Right cardiac atrium (tissue), 5 donors: ENCODE measurements at regions not wholly inside any gene's neighbourhood (a gene's known extent, or its start where the extent isn't known, plus 50 kb on each side); places are given as distances from the start of the nearest gene placed in this dataset.

Experiments used
- ATAC-seq, 2 donors: fragments of 200-7000 bp; cut with Tn5 transposase; one replicate each; pipeline versions ENCODE4 v1.8.0 to v1.9.1; 2020; ENCODE audit warnings: moderate library complexity in 2 of 2, mild to moderate bottlenecking in 1 of 2
- DNase-seq, 3 donors: peaks; one replicate each; pipeline ENCODE4 v3.0.0-alpha.2; 2020
- H3K27ac ChIP-seq: one replicate; pipeline ENCODE4 v1.5.1; 2013; ENCODE audit warnings: mild to moderate bottlenecking, low read length, control low read depth, moderate library complexity
- H3K27me3 ChIP-seq: one replicate; pipeline ENCODE4 v1.6.1; 2013; ENCODE audit not compliant: control insufficient read depth, insufficient read depth
- H3K4me1 ChIP-seq: one replicate; pipeline ENCODE4 v1.6.1; 2013; ENCODE audit warnings: low read length; ENCODE audit not compliant: control insufficient read depth, insufficient read depth
- H3K4me3 ChIP-seq: one replicate; pipeline ENCODE4 v1.5.1; 2013; ENCODE audit warnings: low read length, control low read depth
- H3K9me3 ChIP-seq: one replicate; pipeline ENCODE4 v1.6.1; 2013; ENCODE audit warnings: low read length; ENCODE audit not compliant: control insufficient read depth
- WGBS: extraction: QIAGEN DNeasy Blood & Tissue Kit; methylation state at CpG from one replicate; pipeline ENCODE4 v1.1.7; 2013; 5-methylcytosine and 5-hydroxymethylcytosine counted together
- intact Hi-C, 4 donors: fragments of 100-400 bp; cut with DNase I; formaldehyde crosslinking; loops; one replicate each; pipeline versions ENCODE4 v1.11.0 to v1.14.0; 2022 to 2023
- donor health status: healthy with polysubstance abuse.
- donor health status: DM: no; HTN: yes; CAD: no.
- donor health status: DM: no; HTN: no; CAD: no.
- donor health status: DM: no; HTN: yes; CAD: no; lungs with severe emphysema.
- donor health status: DM: yes; HTN: yes; CAD: no.

- H3K4me1 ChIP-seq = no peaks in the 10 kb centered on the region
- no peaks in the 10 kb centered on the region for H3K9me3 ChIP-seq
- 68% methylated on average over 30 of the region's 30 CpGs for WGBS
- no peak overlapping the region for H3K4me3 ChIP-seq
- H3K27me3 ChIP-seq = no peaks in the 10 kb centered on the region
- DNase-seq (no peak), ATAC-seq (peak; percentile 20 to 24)
- no peak overlapping the region for H3K27ac ChIP-seq
- intact Hi-C loops = no loop called here
These were observed 138.1 kb downstream of the TWIST2 start for GRCh38 chr2:238985931-238986446.

DNA sequence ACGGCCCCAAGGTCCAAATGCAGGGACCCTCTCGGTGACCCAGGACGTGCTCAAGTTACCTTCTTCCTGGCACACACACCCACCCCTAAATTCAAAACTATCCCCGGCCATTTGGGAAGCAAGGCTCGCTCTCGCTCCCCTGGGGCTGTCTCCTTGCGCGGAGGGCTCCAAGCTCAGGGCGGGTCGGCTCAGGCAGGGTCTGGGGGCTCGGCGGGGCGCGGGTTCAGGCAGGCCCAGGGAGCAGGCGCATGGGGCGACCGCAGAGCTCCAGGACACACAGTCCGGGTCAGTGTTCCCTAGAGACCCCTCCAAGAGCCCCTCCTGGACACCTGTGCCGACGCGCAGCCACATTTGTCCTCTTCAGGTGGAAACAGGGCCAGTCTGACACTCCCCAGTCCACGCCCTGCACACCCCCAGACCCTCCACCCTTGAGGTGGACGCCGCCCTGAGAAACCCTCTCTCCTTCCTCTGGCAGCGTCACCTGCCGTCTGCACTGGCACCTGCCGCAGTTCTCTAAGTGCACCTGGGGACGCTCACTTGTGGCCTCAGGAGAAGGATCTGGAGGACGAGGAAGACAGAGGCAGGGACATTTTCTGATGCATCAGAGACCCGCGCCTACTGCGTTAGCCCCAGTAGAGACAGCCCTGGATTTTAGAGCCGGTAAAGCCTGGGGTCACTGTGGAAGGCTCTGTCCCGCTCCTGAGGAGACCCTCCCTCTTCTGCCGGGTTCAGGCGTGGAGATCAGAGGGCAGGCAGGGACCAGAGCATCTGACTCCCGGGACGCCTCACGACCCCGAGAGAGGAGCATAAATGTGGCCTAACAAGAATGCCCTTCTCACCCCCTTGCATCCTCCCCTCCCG, 138.8 kb downstream of the TWIST2 start:
- intact Hi-C loops = no loop called here
- no peak overlapping the region for H3K4me3 ChIP-seq
- DNase-seq = no peak
- ATAC-seq = peak in 1 of 2 donors; percentile 19
- no peaks in the 10 kb centered on the region for H3K27me3 ChIP-seq
- 86% methylated on average over 41 of the region's 41 CpGs for WGBS
- H3K27ac ChIP-seq = no peak overlapping the region
- no peaks in the 10 kb centered on the region for H3K9me3 ChIP-seq
- no peaks in the 10 kb centered on the region for H3K4me1 ChIP-seq

DNA sequence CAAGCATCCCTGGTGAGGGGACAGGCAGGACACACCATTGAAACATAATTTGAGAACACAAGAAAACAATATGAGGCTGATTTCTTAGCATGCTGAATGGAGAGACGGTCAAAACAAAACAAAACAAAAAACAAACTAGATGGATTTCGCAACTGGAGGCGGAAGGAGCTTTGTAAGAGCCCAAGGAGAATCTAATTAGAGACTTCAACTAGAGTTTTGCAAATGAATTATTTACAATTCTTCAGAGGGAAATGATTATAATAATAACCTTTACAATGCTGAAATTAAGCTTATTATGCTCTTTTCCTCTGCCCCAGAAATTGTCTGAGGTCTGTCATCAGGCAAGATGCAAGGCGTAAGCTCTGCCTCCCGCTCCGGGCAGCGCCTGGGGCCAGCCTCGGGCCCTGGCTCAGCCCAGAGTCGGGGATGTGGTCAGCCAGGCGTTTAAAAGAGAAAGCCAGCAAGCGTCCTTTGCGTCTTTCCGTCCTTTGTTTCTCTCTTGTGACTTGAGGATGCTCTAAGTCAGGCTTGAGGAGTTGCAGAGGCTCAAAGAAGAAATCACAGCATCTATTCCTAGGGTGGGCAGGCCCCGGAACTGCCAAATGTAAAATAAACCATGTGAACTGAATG, 139.6 kb downstream of the TWIST2 start:
- ATAC-seq (no peak), DNase-seq (no peak)
- intact Hi-C loops = no loop called here
- H3K4me3 ChIP-seq = no peak overlapping the region
- H3K4me1 ChIP-seq = no peaks in the 10 kb centered on the region
- H3K27me3 ChIP-seq = no peaks in the 10 kb centered on the region
- no peaks in the 10 kb centered on the region for H3K9me3 ChIP-seq
- H3K27ac ChIP-seq = no peak overlapping the region
- WGBS = 85% methylated on average over 14 of the region's 14 CpGs

- H3K27ac ChIP-seq = no peak overlapping the region
- ATAC-seq (no peak), DNase-seq (no peak)
- no peaks in the 10 kb centered on the region for H3K9me3 ChIP-seq
- no peaks in the 10 kb centered on the region for H3K4me1 ChIP-seq
- H3K27me3 ChIP-seq = no peaks in the 10 kb centered on the region
- no peak overlapping the region for H3K4me3 ChIP-seq
- 76% methylated on average over 7 of the region's 7 CpGs for WGBS
- intact Hi-C loops = no loop called here
These were observed 140.2 kb downstream of the TWIST2 start for GRCh38 chr2:238988105-238988504.

DNA sequence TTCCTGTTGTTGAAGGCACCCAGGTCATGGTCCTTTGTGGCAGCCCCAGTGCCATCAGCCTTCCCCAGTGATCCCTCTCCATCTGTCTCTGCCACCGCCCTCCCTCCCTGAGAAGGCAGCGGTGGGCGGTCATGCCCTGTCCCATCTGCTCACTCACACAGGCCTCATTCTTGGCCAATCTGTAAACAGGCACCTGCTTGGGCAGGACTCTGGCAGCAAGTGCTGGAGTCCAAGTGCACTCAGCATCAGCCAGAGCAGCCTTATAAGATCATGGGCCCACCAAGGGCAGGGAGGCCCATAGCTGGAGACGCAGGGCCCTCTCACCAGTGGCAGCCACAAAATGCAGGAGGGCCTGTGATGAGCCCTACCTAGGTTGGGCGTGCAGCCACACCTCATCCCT, 140.9 kb downstream of the TWIST2 start:
- ATAC-seq (no peak), DNase-seq (no peak)
- intact Hi-C loops = no loop called here
- Histone ChIP-seq H3K27me3 (no peaks in the 10 kb centered on the region), H3K4me3 (no peak overlapping the region), H3K27ac (no peak overlapping the region), H3K9me3 (no peaks in the 10 kb centered on the region), H3K4me1 (no peaks in the 10 kb centered on the region)
- 93% methylated on average over 5 of the region's 5 CpGs for WGBS

DNA sequence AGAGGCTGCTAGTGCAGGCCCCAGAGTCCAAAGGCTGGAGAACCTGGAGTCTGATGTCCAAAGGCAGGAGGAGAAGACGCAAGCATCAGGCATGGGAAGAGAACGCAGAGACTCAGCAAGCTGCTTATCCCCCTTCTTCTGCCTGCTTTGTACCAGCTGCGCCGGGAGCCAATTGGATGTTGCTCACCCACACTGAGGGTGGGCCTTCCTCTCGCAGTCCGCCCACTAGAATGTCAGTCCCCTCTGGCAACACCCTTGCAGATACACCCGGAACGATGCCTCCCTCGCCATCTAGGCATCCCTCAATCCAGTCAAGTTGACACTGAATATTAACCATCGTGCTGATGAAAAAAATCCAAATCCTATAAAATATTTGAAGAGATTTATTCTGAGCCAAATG, 141.6 kb downstream of the TWIST2 start:
- no peak overlapping the region for H3K27ac ChIP-seq
- no peaks in the 10 kb centered on the region for H3K9me3 ChIP-seq
- no peaks in the 10 kb centered on the region for H3K4me1 ChIP-seq
- no peak overlapping the region for H3K4me3 ChIP-seq
- WGBS = 91% methylated on average over 10 of the region's 10 CpGs
- intact Hi-C loops = no loop called here
- ATAC-seq (no peak), DNase-seq (no peak)
- no peaks in the 10 kb centered on the region for H3K27me3 ChIP-seq

DNA sequence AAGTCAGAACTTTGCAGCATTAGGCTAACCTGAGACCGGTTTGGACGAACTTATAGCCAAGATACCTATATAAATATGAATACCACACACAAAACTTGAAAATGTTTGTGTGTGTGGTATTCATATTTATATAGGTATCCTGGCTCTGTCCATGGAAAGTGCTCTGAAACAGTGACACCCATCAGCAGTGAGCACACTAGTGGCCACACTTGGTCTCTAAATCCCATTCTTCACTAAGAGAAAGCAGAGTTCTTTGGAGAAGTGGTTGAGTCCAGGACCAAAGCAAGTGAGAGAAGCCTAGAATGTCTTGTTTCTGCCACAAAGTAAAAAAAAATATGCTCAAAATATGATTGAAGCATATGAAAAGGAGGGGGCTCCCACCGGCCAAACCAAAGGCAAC, 146.5 kb downstream of the TWIST2 start:
- no peak overlapping the region for H3K4me3 ChIP-seq
- H3K27me3 ChIP-seq = no peaks in the 10 kb centered on the region
- intact Hi-C loops = no loop called here
- no peak for ATAC-seq
- H3K4me1 ChIP-seq = no peaks in the 10 kb centered on the region
- H3K9me3 ChIP-seq = no peaks in the 10 kb centered on the region
- no peak for DNase-seq
- WGBS = 92% methylated on average over 3 of the region's 3 CpGs
- no peak overlapping the region for H3K27ac ChIP-seq

DNA sequence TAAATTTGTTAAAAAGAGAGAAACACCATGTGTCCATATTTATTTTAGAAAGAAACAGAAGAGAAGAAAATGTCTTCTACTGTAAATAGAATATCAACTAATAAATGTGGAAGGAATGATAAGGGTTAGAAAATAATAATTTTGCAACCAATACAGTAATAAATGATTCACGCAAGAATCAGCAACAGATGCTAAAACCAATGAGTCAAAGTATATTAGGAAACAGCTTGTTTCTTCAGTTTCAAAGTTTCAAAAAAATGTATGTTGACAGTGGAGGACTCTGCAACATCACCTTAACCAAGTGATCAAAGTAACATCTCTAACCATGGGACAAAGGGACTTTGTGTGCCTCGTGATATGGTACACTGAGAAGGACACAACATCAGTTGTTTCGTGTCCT, 147.0 kb downstream of the TWIST2 start:
- DNase-seq = no peak
- 84% methylated on average over 3 of the region's 3 CpGs for WGBS
- Histone ChIP-seq H3K9me3 (no peaks in the 10 kb centered on the region), H3K27me3 (no peaks in the 10 kb centered on the region), H3K4me3 (no peak overlapping the region), H3K27ac (no peak overlapping the region), H3K4me1 (no peaks in the 10 kb centered on the region)
- intact Hi-C loops = no loop called here
- ATAC-seq = no peak

GRCh38 chr2:238995634-238996033, 147.7 kb downstream of the TWIST2 start:
- Histone ChIP-seq H3K27me3 (no peaks in the 10 kb centered on the region), H3K27ac (no peak overlapping the region), H3K9me3 (no peaks in the 10 kb centered on the region), H3K4me1 (no peaks in the 10 kb centered on the region), H3K4me3 (no peak overlapping the region)
- ATAC-seq = no peak
- intact Hi-C loops = no loop called here
- DNase-seq = no peak
- 90% methylated on average over 1 of the region's 1 CpG for WGBS

DNA sequence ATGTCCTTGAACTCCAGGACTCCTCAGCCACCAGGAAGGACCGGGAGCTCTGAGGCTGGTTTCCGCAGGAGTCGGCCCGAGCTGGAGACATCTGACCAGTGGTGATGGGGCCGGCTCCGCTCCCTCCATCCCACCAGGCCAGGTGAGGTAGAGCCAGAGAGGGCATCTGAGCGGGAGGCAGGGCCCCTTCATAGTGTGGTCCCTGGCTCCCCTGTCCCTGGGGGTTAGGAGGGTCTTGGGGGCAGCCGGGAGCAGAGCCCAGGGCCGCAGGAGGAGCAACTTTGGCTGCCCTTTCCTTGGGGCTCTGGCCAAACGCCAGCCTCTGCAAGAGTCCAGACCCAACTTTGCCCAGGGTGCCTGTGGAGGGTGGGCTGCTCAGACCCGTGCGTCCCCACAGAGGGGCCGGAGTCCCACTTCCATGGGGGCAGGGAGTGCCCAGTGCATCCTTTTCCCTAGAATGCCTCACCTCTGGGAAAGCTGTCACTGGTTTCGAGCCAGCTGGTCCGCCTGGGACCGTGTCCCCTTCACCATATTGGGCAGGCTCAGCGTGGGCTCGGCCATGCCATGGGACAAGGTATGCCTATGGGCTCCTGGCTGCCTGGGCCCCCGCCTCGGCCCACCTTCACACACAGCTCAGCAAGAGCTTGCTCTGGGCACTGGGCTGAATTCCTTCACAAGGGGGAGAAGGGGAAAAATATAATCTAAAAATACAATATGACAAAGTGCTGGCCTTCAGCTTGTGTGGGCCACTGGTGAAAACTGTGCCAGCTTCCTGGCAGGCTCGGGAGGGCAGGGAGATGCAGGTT, 148.6 kb downstream of the TWIST2 start:
- no peaks in the 10 kb centered on the region for H3K4me1 ChIP-seq
- ATAC-seq = no peak
- intact Hi-C loops = no loop called here
- no peaks in the 10 kb centered on the region for H3K27me3 ChIP-seq
- peak in 1 of 3 donors; percentile 46 for DNase-seq
- 85% methylated on average over 21 of the region's 21 CpGs for WGBS
- no peaks in the 10 kb centered on the region for H3K9me3 ChIP-seq
- H3K4me3 ChIP-seq = no peak overlapping the region
- H3K27ac ChIP-seq = no peak overlapping the region

DNA sequence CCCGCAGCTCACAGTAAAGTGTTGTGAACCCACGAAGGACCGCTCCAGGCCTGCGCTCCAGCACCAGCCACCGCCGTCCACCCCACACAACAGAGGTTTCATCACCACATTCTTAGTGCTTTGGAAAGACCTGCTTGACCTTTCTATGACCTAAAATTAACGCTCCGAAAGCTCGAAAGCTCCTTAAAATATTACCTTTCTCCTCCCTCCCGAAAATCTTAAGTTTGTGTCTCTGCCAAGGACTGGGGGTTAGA, 149.2 kb downstream of the TWIST2 start:
- WGBS = 82% methylated on average over 10 of the region's 10 CpGs
- Histone ChIP-seq H3K27me3 (no peaks in the 10 kb centered on the region), H3K4me3 (no peak overlapping the region), H3K27ac (no peak overlapping the region), H3K9me3 (no peaks in the 10 kb centered on the region), H3K4me1 (no peaks in the 10 kb centered on the region)
- intact Hi-C loops = no loop called here
- ATAC-seq (no peak), DNase-seq (peak in 1 of 3 donors; percentile 28)
